Panc1 (cell line): ENCODE measurements at regions not wholly inside any gene's neighbourhood (a gene's known extent, or its start where the extent isn't known, plus 50 kb on each side); places are given as distances from the start of the nearest gene placed in this dataset.

Source experiments
- ATAC-seq: fragments of 200-7000 bp; cut with Tn5 transposase; 2 replicates; pipeline ENCODE4 v1.9.1; 2020; ENCODE audit warnings: mild to moderate bottlenecking, moderate library complexity
- BruUV-seq: library from RNA; stranded (reverse); fragments of 400-500 nt; replicated peaks from 2 replicates; lab custom pipeline; 2021; lab: Mats Ljungman, UMichigan
- CTCF ChIA-PET: fragments of 300-600 bp; sonication (Branson Sonifier 250); formaldehyde crosslinking; loops from one replicate; lab custom pipeline; 2022; ENCODE audit warnings: antibody characterized with exemption; lab: Charles Lee
- POLR2A ChIA-PET: fragments of 300-600 bp; sonication (Branson Sonifier 250); formaldehyde crosslinking; loops from one replicate; lab custom pipeline; 2022; ENCODE audit warnings: antibody characterized with exemption; lab: Charles Lee
- DNase-seq: peaks from one replicate; pipeline ENCODE4 v3.0.0-alpha.2; 2010; ENCODE audit warnings: low read depth, low spot score
- H3K27ac ChIP-seq: 2 replicates; pipeline ENCODE4 v1.5.1; 2011; ENCODE audit warnings: mild to moderate bottlenecking, low read length, inconsistent platforms
- H3K27me3 ChIP-seq: fragments of 200-500 bp; sonication (Bioruptor generic); 2 replicates; pipeline ENCODE4 v1.6.0; 2014; ENCODE audit warnings: low read length, inconsistent platforms; ENCODE audit not compliant: control insufficient read depth, insufficient read depth
- H3K36me3 ChIP-seq: fragments of 200-500 bp; sonication (Bioruptor generic); 2 replicates; pipeline ENCODE4 v1.5.1; 2014; ENCODE audit warnings: inconsistent platforms, mild to moderate bottlenecking, low read length, moderate library complexity; ENCODE audit not compliant: control insufficient read depth, insufficient read depth
- H3K4me1 ChIP-seq: 2 replicates; pipeline ENCODE4 v1.5.1; 2011; ENCODE audit warnings: inconsistent platforms, mild to moderate bottlenecking, low read length, moderate library complexity; ENCODE audit not compliant: control insufficient read depth, insufficient read depth
- H3K4me3 ChIP-seq, 2 experiments: 2 replicates each; pipeline ENCODE4 v1.5.1; 2011 to 2012; ENCODE audit warnings: low read depth in 2 of 2, low read length in 2 of 2, mild to moderate bottlenecking in 2 of 2, inconsistent platforms in 1 of 2, moderate library complexity in 1 of 2
- H3K9me3 ChIP-seq: fragments of 200-500 bp; sonication (Bioruptor generic); 2 replicates; pipeline ENCODE4 v1.5.1; 2014; ENCODE audit warnings: low read depth, mild to moderate bottlenecking, inconsistent platforms, low read length, moderate library complexity; ENCODE audit not compliant: control insufficient read depth, insufficient read depth
- CTCF ChIP-seq: fragments of 450-650 bp; IDR thresholded peaks from 2 replicates; pipeline ENCODE4 v1.5.1; 2017; ENCODE audit warnings: mild to moderate bottlenecking
- POLR2AphosphoS5 ChIP-seq: IDR thresholded peaks from 2 replicates; pipeline ENCODE4 v1.6.1; 2012; ENCODE audit warnings: mild to moderate bottlenecking, low read depth, low read length, moderate library complexity
- REST ChIP-seq, 2 experiments: IDR thresholded peaks; 2 replicates each; pipeline ENCODE4 v1.6.1; 2011 to 2012; ENCODE audit warnings: low read depth in 2 of 2, control low read depth in 1 of 2, low read length in 1 of 2, mild to moderate bottlenecking in 1 of 2, moderate library complexity in 1 of 2; ENCODE audit not compliant: insufficient read depth in 1 of 2
- SIN3A ChIP-seq: IDR thresholded peaks from 2 replicates; pipeline ENCODE4 v1.6.1; 2012; ENCODE audit warnings: low read depth, mild to moderate bottlenecking, low read length, moderate library complexity, borderline replicate concordance; ENCODE audit not compliant: insufficient read depth
- TCF7L2 ChIP-seq: IDR thresholded peaks from 2 replicates; pipeline ENCODE4 v1.6.1; 2011; ENCODE audit warnings: mild to moderate bottlenecking, low read depth, low read length, inconsistent platforms
- in situ Hi-C: cut with HindIII; loops from 2 replicates; pipeline ENCODE4 v1.10.0; 2016; ENCODE audit warnings: low sequenced_read_pairs, low pct_unique_long_range_greater_than_20kb
- intact Hi-C: fragments of 100-400 bp; cut with micrococcal nuclease; formaldehyde crosslinking; loops from one replicate; pipeline ENCODE4 v1.10.0; 2022; ENCODE audit not compliant: unreplicated experiment

GRCh38 chr15:62454567-62455172 is 289.6 kb upstream of the C2CD4B start:
- H3K4me3 ChIP-seq: no peak overlapping the region
- ATAC-seq: no peak
- H3K9me3 ChIP-seq: no peaks in the 10 kb centered on the region
- in situ Hi-C loops (no loop called here), intact Hi-C loops (no loop called here)
- no TSS peak for BruUV-seq
- DNase-seq: no peak
- POLR2A ChIA-PET: no interaction called here
- TF ChIP-seq REST (IDR thresholded peaks at IDR 0.05; ENCODE audit: insufficient read depth in 1 of 2, low read depth in 2 of 2, low read length in 1 of 2) (no peak), POLR2AphosphoS5 (no peak), SIN3A (no peak), CTCF (no peak), TCF7L2 (no peak)
- CTCF ChIA-PET: no interaction called here
- no peaks in the 10 kb centered on the region for H3K27me3 ChIP-seq
- H3K27ac ChIP-seq: no peak overlapping the region
- H3K4me1 ChIP-seq: 0 out of 2 replicates have a peak, but pooled peaks cover 2% of the 10 kb centered on the region
- H3K36me3 ChIP-seq: no peaks in the 10 kb centered on the region

GRCh38 chr15:62455441-62455921 is 290.4 kb upstream of the C2CD4B start:
- no peak for TF ChIP-seq CTCF
- Histone ChIP-seq H3K4me3 (no peak overlapping the region), H3K36me3 (no peaks in the 10 kb centered on the region), H3K27ac (no peak overlapping the region), H3K4me1 (0 out of 2 replicates have a peak, but pooled peaks cover 2% of the 10 kb centered on the region), H3K9me3 (no peaks in the 10 kb centered on the region), H3K27me3 (no peaks in the 10 kb centered on the region)
- intact Hi-C loops (no loop called here), in situ Hi-C loops (no loop called here)
- BruUV-seq: no TSS peak
- POLR2A ChIA-PET: no interaction called here
- CTCF ChIA-PET: no interaction called here
- peak; percentile 52 for DNase-seq
- ATAC-seq: peak; percentile 77
